Keratinocyte (primary cell): ENCODE measurements at regions not wholly inside any gene's neighbourhood (a gene's known extent, or its start where the extent isn't known, plus 50 kb on each side); places are given as distances from the start of the nearest gene placed in this dataset.

Source experiments
- DNase-seq: peaks from one replicate; pipeline ENCODE4 v3.0.0-alpha.2; 2011; ENCODE audit warnings: low read depth, missing footprints, low spot score
- FAIRE-seq: peaks from 2 replicates; lab custom pipeline; 2011; peaks lifted over from hg19 to GRCh38; lab: Jason Lieb, UNC
- H2AFZ ChIP-seq: 2 replicates; pipeline ENCODE4 v1.6.0; 2012; ENCODE audit warnings: low read length, control low read depth, inconsistent platforms; ENCODE audit not compliant: control insufficient read depth
- H3K27ac ChIP-seq: 2 replicates; pipeline ENCODE4 v1.5.1; 2011; ENCODE audit warnings: low read length; ENCODE audit not compliant: control insufficient read depth, insufficient read depth
- H3K27me3 ChIP-seq: 3 replicates; pipeline ENCODE4 v1.6.0; 2011; ENCODE audit warnings: low read length; ENCODE audit not compliant: control insufficient read depth, insufficient read depth; ENCODE audit errors: extremely low read depth
- H3K36me3 ChIP-seq, 2 experiments: 2 replicates in 1 of 2; 3 replicates in 1 of 2; pipeline ENCODE4 v1.5.1; 2011; ENCODE audit warnings: low read length in 2 of 2, mild to moderate bottlenecking in 1 of 2; ENCODE audit not compliant: control insufficient read depth in 2 of 2, insufficient read depth in 2 of 2; ENCODE audit errors: extremely low read depth in 1 of 2
- H3K4me1 ChIP-seq: 3 replicates; pipeline ENCODE4 v1.5.1; 2011; ENCODE audit warnings: low read length; ENCODE audit not compliant: control insufficient read depth, insufficient read depth; ENCODE audit errors: extremely low read depth
- H3K4me2 ChIP-seq: 3 replicates; pipeline ENCODE4 v1.6.0; 2011; ENCODE audit warnings: low read depth, low read length; ENCODE audit not compliant: control insufficient read depth, insufficient read depth; ENCODE audit errors: extremely low read depth
- H3K4me3 ChIP-seq, 3 experiments: fragments of 200-600 bp in 1 of 3; sonication (generic) in 1 of 3; 2 replicates in 2 of 3; 3 replicates in 1 of 3; pipeline ENCODE4 v1.5.1; 2011 to 2016; ENCODE audit warnings: low read length in 3 of 3, mild to moderate bottlenecking in 3 of 3, control low read depth in 2 of 3, inconsistent platforms in 1 of 3, low read depth in 1 of 3, mixed read lengths in 1 of 3, mixed run types in 1 of 3, moderate library complexity in 1 of 3; ENCODE audit not compliant: control insufficient read depth in 2 of 3, insufficient read depth in 2 of 3; ENCODE audit errors: extremely low read depth in 1 of 3
- H3K79me2 ChIP-seq: 2 replicates; pipeline ENCODE4 v1.6.0; 2012; ENCODE audit warnings: low read length; ENCODE audit not compliant: control insufficient read depth, insufficient read depth
- H3K9ac ChIP-seq: 3 replicates; pipeline ENCODE4 v1.6.0; 2011; ENCODE audit warnings: low read length; ENCODE audit not compliant: control insufficient read depth, insufficient read depth; ENCODE audit errors: extremely low read depth
- H3K9me1 ChIP-seq: 3 replicates; pipeline ENCODE4 v1.6.0; 2011; ENCODE audit warnings: low read length; ENCODE audit not compliant: control insufficient read depth, insufficient read depth; ENCODE audit errors: extremely low read depth
- H3K9me3 ChIP-seq: 2 replicates; pipeline ENCODE4 v1.5.1; 2012; ENCODE audit warnings: low read depth, low read length; ENCODE audit not compliant: control insufficient read depth
- H4K20me1 ChIP-seq: 3 replicates; pipeline ENCODE4 v1.6.0; 2011; ENCODE audit warnings: low read length; ENCODE audit not compliant: control insufficient read depth, insufficient read depth; ENCODE audit errors: extremely low read depth
- EZH2 ChIP-seq: IDR thresholded peaks from one replicate; pipeline ENCODE4 v1.6.1; 2012; ENCODE audit warnings: inconsistent platforms, mild to moderate bottlenecking, low read length, moderate library complexity
- dilution Hi-C: fragments of 300-500 bp; cut with MboI; formaldehyde crosslinking; loops from one replicate; pipeline ENCODE4 v1.7.0; 2020; ENCODE audit warnings: low sequenced_read_pairs; ENCODE audit not compliant: extremely low pct_ligation_motif_present
- TF ChIP-seq, protein P1 (sequence below), 3 experiments: IDR thresholded peaks in 1 of 3; conservative IDR thresholded peaks in 1 of 3; optimal IDR thresholded peaks in 1 of 3; 2 replicates in 2 of 3; 3 replicates in 1 of 3; pipeline versions ENCODE3 to v1.5.1; 2011; ENCODE audit warnings: low read length in 3 of 3, mild to moderate bottlenecking in 3 of 3, moderate library complexity in 2 of 3, control low read depth in 1 of 3, inconsistent platforms in 1 of 3; ENCODE audit not compliant: insufficient read depth in 2 of 3; ENCODE audit errors: extremely low read depth in 1 of 3

DNA sequence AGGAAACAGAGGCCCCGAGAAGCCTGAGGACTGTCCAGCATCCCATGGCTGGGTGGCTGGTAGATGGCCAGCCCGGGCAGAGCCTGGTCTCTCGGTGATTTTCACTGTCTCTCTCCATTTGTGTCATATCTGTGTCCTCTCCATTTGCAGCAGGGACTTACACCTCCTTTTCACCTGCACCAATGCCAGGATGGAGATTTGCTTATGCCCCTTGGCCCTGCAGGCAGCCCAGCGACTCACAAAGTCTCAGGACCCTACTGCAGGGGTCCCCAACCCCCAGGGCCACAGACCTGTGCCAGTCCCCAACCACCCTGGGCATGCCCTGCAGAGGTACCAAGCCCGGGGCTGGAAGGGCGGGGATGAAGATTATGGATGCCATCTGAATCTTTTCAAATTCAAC, 201.6 kb downstream of the RHOU start:
- DNase-seq (no peak), FAIRE-seq (no peak)
- Histone ChIP-seq H4K20me1 (no peaks in the 10 kb centered on the region), H3K9me3 (no peaks in the 10 kb centered on the region), H3K4me2 (no peak overlapping the region), H3K27ac (no peak overlapping the region), H2AFZ (no peak overlapping the region), H3K4me3 (no peak overlapping the region), H3K79me2 (no peaks in the 10 kb centered on the region), H3K4me1 (no peaks in the 10 kb centered on the region), H3K27me3 (peaks cover 12% of the 10 kb centered on the region), H3K36me3 (no peaks in the 10 kb centered on the region), H3K9me1 (no peaks in the 10 kb centered on the region), H3K9ac (no peak overlapping the region)
- dilution Hi-C loops: no loop called here
- TF ChIP-seq EZH2: no peak
- TF ChIP-seq, protein P1, sequence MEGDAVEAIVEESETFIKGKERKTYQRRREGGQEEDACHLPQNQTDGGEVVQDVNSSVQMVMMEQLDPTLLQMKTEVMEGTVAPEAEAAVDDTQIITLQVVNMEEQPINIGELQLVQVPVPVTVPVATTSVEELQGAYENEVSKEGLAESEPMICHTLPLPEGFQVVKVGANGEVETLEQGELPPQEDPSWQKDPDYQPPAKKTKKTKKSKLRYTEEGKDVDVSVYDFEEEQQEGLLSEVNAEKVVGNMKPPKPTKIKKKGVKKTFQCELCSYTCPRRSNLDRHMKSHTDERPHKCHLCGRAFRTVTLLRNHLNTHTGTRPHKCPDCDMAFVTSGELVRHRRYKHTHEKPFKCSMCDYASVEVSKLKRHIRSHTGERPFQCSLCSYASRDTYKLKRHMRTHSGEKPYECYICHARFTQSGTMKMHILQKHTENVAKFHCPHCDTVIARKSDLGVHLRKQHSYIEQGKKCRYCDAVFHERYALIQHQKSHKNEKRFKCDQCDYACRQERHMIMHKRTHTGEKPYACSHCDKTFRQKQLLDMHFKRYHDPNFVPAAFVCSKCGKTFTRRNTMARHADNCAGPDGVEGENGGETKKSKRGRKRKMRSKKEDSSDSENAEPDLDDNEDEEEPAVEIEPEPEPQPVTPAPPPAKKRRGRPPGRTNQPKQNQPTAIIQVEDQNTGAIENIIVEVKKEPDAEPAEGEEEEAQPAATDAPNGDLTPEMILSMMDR (optimal IDR thresholded peaks at IDR 0.05 in 1 of 3, IDR thresholded peaks at IDR 0.05 in 1 of 3, conservative IDR thresholded peaks at IDR 0.05 in 1 of 3; ENCODE audit: extremely low read depth in 1 of 3, insufficient read depth in 2 of 3, low read length in 3 of 3): no peak

- Histone ChIP-seq H4K20me1 (no peaks in the 10 kb centered on the region), H2AFZ (no peak overlapping the region), H3K4me1 (no peaks in the 10 kb centered on the region), H3K27ac (no peak overlapping the region), H3K9me1 (no peaks in the 10 kb centered on the region), H3K9me3 (no peaks in the 10 kb centered on the region), H3K4me2 (no peak overlapping the region), H3K9ac (no peak overlapping the region), H3K4me3 (no peak overlapping the region), H3K79me2 (no peaks in the 10 kb centered on the region), H3K27me3 (peaks cover 10% of the 10 kb centered on the region), H3K36me3 (no peaks in the 10 kb centered on the region)
- dilution Hi-C loops: no loop called here
- no peak for FAIRE-seq
- DNase-seq: no peak
- TF ChIP-seq, protein P1 (optimal IDR thresholded peaks at IDR 0.05 in 1 of 3, IDR thresholded peaks at IDR 0.05 in 1 of 3, conservative IDR thresholded peaks at IDR 0.05 in 1 of 3; ENCODE audit: extremely low read depth in 1 of 3, insufficient read depth in 2 of 3, low read length in 3 of 3): no peak
- no peak for TF ChIP-seq EZH2
Observed at GRCh38 chr1:228937351-228937750, 202.1 kb downstream of the RHOU start.
